Suprapubic skin (tissue), 4 donors: ENCODE measurements at regions not wholly inside any gene's neighbourhood (a gene's known extent, or its start where the extent isn't known, plus 50 kb on each side); places are given as distances from the start of the nearest gene placed in this dataset.

Experiments
- DNase-seq, 2 donors: peaks; one replicate each; pipeline ENCODE4 v3.0.0-alpha.2; 2019; ENCODE audit warnings: low spot score in 2 of 2
- H3K27ac ChIP-seq: fragments of 200-600 bp; sonication (generic); one replicate; pipeline ENCODE4 v1.5.1; 2019
- H3K27me3 ChIP-seq: fragments of 200-600 bp; sonication (generic); one replicate; pipeline ENCODE4 v1.5.1; 2019
- H3K36me3 ChIP-seq: fragments of 200-600 bp; sonication (generic); one replicate; pipeline ENCODE4 v1.5.1; 2019
- H3K4me1 ChIP-seq: fragments of 200-600 bp; sonication (generic); one replicate; pipeline ENCODE4 v1.5.1; 2019
- H3K4me3 ChIP-seq: fragments of 200-600 bp; sonication (generic); one replicate; pipeline ENCODE4 v1.5.1; 2019; ENCODE audit warnings: mild to moderate bottlenecking
- H3K9me3 ChIP-seq: fragments of 200-600 bp; sonication (generic); one replicate; pipeline ENCODE4 v1.5.1; 2019
- EP300 ChIP-seq: sonication (generic); formaldehyde crosslinking; IDR thresholded peaks from one replicate; pipeline ENCODE4 v1.6.1; 2017; ENCODE audit warnings: antibody characterized with exemption
- POLR2A ChIP-seq, 2 donors: fragments of 450-650 bp; IDR thresholded peaks; one replicate each; pipeline ENCODE4 v1.6.1; 2017; ENCODE audit warnings: antibody characterized with exemption in 2 of 2, mild to moderate bottlenecking in 2 of 2, moderate library complexity in 2 of 2
- POLR2AphosphoS5 ChIP-seq, 3 donors: sonication (generic); formaldehyde crosslinking; IDR thresholded peaks; one replicate each; pipeline ENCODE4 v1.6.1; 2017; ENCODE audit warnings: antibody characterized with exemption in 3 of 3
- WGBS: methylation state at CpG from one replicate; pipeline ENCODE4 v1.1.5; 2018; 5-methylcytosine and 5-hydroxymethylcytosine counted together
- TF ChIP-seq, protein P1 (sequence below), 2 donors: fragments of 200-600 bp in 1 of 2; fragments of 450-650 bp in 1 of 2; sonication (generic) in 1 of 2; IDR thresholded peaks; one replicate each; pipeline ENCODE4 v1.5.1; 2016 to 2019; ENCODE audit warnings: antibody characterized with exemption in 2 of 2, mild to moderate bottlenecking in 1 of 2, moderate library complexity in 1 of 2

DNA sequence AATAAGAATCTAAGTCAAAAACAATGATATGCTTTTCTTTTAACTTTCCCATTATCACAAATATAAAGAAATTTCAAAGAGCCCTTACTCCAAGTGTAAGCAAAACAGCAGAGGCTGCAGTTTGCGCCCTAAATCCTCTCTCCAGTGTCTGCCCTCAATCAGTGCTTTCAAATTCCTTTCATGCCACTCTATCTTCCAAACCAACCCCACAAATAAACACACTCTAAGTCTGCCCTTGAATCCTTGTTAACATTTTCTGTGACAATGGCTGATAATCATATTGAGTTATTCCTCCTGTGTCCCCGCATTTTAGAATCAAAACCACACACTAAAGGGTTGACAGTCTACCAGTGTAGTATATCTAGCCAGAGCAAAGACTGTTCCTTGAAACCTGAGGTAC, 317.9 kb upstream of the MARCKS start:
- Histone ChIP-seq H3K9me3 (no peaks in the 10 kb centered on the region), H3K4me1 (no peaks in the 10 kb centered on the region), H3K36me3 (no peaks in the 10 kb centered on the region), H3K27me3 (no peaks in the 10 kb centered on the region), H3K27ac (no peak overlapping the region), H3K4me3 (no peak overlapping the region)
- WGBS: 83% methylated on average over 2 of the region's 2 CpGs
- no peak for DNase-seq
- TF ChIP-seq, protein P1, sequence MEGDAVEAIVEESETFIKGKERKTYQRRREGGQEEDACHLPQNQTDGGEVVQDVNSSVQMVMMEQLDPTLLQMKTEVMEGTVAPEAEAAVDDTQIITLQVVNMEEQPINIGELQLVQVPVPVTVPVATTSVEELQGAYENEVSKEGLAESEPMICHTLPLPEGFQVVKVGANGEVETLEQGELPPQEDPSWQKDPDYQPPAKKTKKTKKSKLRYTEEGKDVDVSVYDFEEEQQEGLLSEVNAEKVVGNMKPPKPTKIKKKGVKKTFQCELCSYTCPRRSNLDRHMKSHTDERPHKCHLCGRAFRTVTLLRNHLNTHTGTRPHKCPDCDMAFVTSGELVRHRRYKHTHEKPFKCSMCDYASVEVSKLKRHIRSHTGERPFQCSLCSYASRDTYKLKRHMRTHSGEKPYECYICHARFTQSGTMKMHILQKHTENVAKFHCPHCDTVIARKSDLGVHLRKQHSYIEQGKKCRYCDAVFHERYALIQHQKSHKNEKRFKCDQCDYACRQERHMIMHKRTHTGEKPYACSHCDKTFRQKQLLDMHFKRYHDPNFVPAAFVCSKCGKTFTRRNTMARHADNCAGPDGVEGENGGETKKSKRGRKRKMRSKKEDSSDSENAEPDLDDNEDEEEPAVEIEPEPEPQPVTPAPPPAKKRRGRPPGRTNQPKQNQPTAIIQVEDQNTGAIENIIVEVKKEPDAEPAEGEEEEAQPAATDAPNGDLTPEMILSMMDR (IDR thresholded peaks at IDR 0.05): no peak
- TF ChIP-seq POLR2A (IDR thresholded peaks at IDR 0.05) (no peak), POLR2AphosphoS5 (IDR thresholded peaks at IDR 0.05) (no peak), EP300 (no peak)

DNA sequence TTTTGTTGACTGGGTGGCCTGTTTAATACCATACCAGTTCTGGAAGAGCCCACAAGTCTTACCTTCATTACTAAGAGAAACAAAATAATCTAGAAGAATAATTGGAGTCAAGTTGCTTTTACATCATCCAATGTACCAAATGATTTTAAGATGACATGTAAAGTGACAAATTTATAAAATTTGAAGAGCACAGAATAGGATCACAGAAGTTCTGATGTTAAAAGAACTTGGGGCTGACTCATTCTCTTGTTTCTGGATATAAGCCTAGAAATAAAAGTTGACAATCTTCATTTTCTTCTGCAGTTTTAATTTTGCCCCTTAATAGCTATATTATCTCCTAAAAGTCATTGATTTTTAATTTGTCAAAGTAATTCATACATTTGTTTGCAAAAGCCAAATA, 317.5 kb upstream of the MARCKS start:
- TF ChIP-seq POLR2AphosphoS5 (IDR thresholded peaks at IDR 0.05): no peak
- TF ChIP-seq, protein P1 (IDR thresholded peaks at IDR 0.05): no peak
- no peak for TF ChIP-seq EP300
- no peak for TF ChIP-seq POLR2A (IDR thresholded peaks at IDR 0.05)
- Histone ChIP-seq H3K36me3 (no peaks in the 10 kb centered on the region), H3K4me1 (no peaks in the 10 kb centered on the region), H3K4me3 (no peak overlapping the region), H3K27me3 (no peaks in the 10 kb centered on the region), H3K9me3 (no peaks in the 10 kb centered on the region), H3K27ac (no peak overlapping the region)
- DNase-seq: no peak

DNA sequence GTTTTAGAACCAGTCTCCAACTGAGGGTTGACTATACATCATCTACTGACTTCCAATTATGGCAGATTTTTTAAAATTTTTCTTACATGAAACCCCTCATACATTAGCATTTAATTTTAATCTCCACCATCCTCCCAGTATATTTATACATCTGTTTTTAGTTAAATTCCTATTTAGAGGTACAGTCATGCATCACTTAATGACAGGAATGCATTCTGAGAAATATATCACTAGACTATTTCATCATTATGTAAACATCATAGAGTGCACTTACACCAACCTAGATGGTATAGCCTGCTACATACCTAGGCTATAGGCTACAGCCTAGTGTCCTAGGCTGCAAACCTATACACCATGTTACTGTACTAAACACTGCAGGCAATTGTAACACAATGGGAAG, 316.7 kb upstream of the MARCKS start:
- H3K27ac ChIP-seq: no peak overlapping the region
- no peaks in the 10 kb centered on the region for H3K9me3 ChIP-seq
- no peaks in the 10 kb centered on the region for H3K4me1 ChIP-seq
- no peak for DNase-seq
- H3K36me3 ChIP-seq: no peaks in the 10 kb centered on the region
- H3K27me3 ChIP-seq: no peaks in the 10 kb centered on the region
- TF ChIP-seq POLR2A (IDR thresholded peaks at IDR 0.05): no peak
- H3K4me3 ChIP-seq: no peak overlapping the region

DNA sequence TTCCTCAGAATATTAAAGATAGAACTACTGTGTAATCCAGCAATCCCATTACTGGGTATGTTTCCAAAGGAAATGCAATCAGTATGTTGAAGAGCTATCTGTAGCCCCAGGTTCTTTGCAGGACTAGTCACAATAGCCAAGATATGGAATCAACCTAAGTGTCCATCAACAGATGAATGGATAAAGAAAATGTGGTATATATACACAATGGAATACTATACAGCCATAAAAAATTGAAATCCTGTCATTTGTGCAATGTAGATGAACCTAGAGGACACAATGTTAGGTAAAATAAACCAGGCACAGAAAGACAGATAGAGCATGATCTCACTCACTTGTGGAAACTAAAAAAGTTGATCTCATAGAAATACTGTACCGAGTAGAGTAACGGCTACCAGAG, 306.0 kb upstream of the MARCKS start:
- Histone ChIP-seq H3K36me3 (no peaks in the 10 kb centered on the region), H3K4me3 (no peak overlapping the region), H3K27me3 (no peaks in the 10 kb centered on the region), H3K4me1 (no peaks in the 10 kb centered on the region), H3K9me3 (no peaks in the 10 kb centered on the region), H3K27ac (no peak overlapping the region)
- 96% methylated on average over 2 of the region's 2 CpGs for WGBS
- no peak for DNase-seq
- no peak for TF ChIP-seq POLR2AphosphoS5 (IDR thresholded peaks at IDR 0.05)
- TF ChIP-seq, protein P1 (IDR thresholded peaks at IDR 0.05): no peak
- no peak for TF ChIP-seq EP300
- TF ChIP-seq POLR2A (IDR thresholded peaks at IDR 0.05): no peak

- Histone ChIP-seq H3K4me1 (no peaks in the 10 kb centered on the region), H3K27ac (no peak overlapping the region)
- TF ChIP-seq POLR2A (IDR thresholded peaks at IDR 0.05): no peak
- no peak for TF ChIP-seq POLR2AphosphoS5 (IDR thresholded peaks at IDR 0.05)
- TF ChIP-seq, protein P1 (IDR thresholded peaks at IDR 0.05): no peak
- TF ChIP-seq EP300: no peak
These were observed 300.4 kb upstream of the MARCKS start for GRCh38 chr6:113556775-113557174.

GRCh38 chr6:113558431-113558830, 298.7 kb upstream of the MARCKS start:
- no peak overlapping the region for H3K4me3 ChIP-seq
- TF ChIP-seq, protein P1 (IDR thresholded peaks at IDR 0.05): no peak
- TF ChIP-seq EP300 (no peak), POLR2AphosphoS5 (IDR thresholded peaks at IDR 0.05) (no peak), POLR2A (IDR thresholded peaks at IDR 0.05) (no peak)
- no peak overlapping the region for H3K27ac ChIP-seq
- no peaks in the 10 kb centered on the region for H3K4me1 ChIP-seq
- H3K27me3 ChIP-seq: no peaks in the 10 kb centered on the region
- H3K36me3 ChIP-seq: no peaks in the 10 kb centered on the region
- DNase-seq: no peak
- H3K9me3 ChIP-seq: no peaks in the 10 kb centered on the region

More at GRCh38 chr6:113556775-113557174, 300.4 kb upstream of the MARCKS start:
- Histone ChIP-seq H3K36me3 (no peaks in the 10 kb centered on the region), H3K9me3 (no peaks in the 10 kb centered on the region), H3K27me3 (no peaks in the 10 kb centered on the region), H3K4me3 (no peak overlapping the region)
- no peak for DNase-seq
